Adrenal gland (tissue), 9 donors: ENCODE measurements at regions not wholly inside any gene's neighbourhood (a gene's known extent, or its start where the extent isn't known, plus 50 kb on each side); places are given as distances from the start of the nearest gene placed in this dataset.

ENCODE experiments used
- DNase-seq, 7 donors: peaks; one replicate each; pipeline ENCODE4 v3.0.0-alpha.2; 2019 to 2020
- H3K27ac ChIP-seq, 5 donors: fragments of 200-600 bp; sonication (generic) in 4 of 5; 1 replicate in 3 of 5; 2 replicates in 2 of 5; pipeline versions ENCODE4 v1.5.1 to v1.8.0; 2016 to 2020; ENCODE audit warnings: mild to moderate bottlenecking in 1 of 5
- H3K27me3 ChIP-seq: fragments of 200-600 bp; 2 replicates; pipeline ENCODE4 v1.8.0; 2021
- H3K36me3 ChIP-seq, 2 donors: fragments of 200-600 bp; replicated peaks in 1 of 2; 1 replicate in 1 of 2; 2 replicates in 1 of 2; pipeline versions ENCODE4 v1.5.1 to v1.8.0; 2018 to 2022
- H3K4me1 ChIP-seq, 2 donors: fragments of 200-600 bp; replicated peaks in 1 of 2; 1 replicate in 1 of 2; 2 replicates in 1 of 2; pipeline versions ENCODE4 v1.5.1 to v1.8.0; 2018 to 2021
- H3K4me3 ChIP-seq, 4 donors: fragments of 200-600 bp; sonication (generic) in 3 of 4; one replicate each; pipeline ENCODE4 v1.5.1; 2016 to 2018
- H3K9me3 ChIP-seq, 3 donors: fragments of 200-600 bp; sonication (generic) in 1 of 3; replicated peaks in 1 of 3; 1 replicate in 2 of 3; 2 replicates in 1 of 3; pipeline versions ENCODE4 v1.5.1 to v1.8.0; 2016 to 2021
- POLR2A ChIP-seq, 2 donors: fragments of 450-650 bp; IDR thresholded peaks; one replicate each; pipeline ENCODE4 v1.6.1; 2017; ENCODE audit warnings: antibody characterized with exemption in 2 of 2, mild to moderate bottlenecking in 2 of 2, moderate library complexity in 1 of 2
- WGBS, 4 donors: extraction: QIAGEN DNeasy Blood & Tissue Kit in 2 of 4; methylation state at CpG; one replicate each; pipeline versions ENCODE4 v1.1.5 to v1.1.7; 2013 to 2017; 5-methylcytosine and 5-hydroxymethylcytosine counted together
- intact Hi-C, 2 donors: fragments of 100-400 bp; cut with DNase I; formaldehyde crosslinking; loops; one replicate each; pipeline versions ENCODE4 v1.14.1 to v1.15.0; 2022 to 2023
- TF ChIP-seq, protein P1 (sequence below), 6 experiments: fragments of 450-650 bp in 4 of 6; fragments of 200-600 bp in 2 of 6; sonication (generic) in 1 of 6; IDR thresholded peaks; 1 replicate in 5 of 6; 2 replicates in 1 of 6; pipeline versions ENCODE4 v1.5.1 to v1.8.0; 2016 to 2021; ENCODE audit warnings: antibody characterized with exemption in 6 of 6, mild to moderate bottlenecking in 2 of 6, moderate library complexity in 1 of 6
- donor health status: healthy with polysubstance abuse.
- donor health status: Bipolar disorder and iron deficiency.
- donor health status: DM: yes; HTN: yes; CAD: no.
- donor health status: DM: no; HTN: no; CAD: no.
- donor health status: DM: no; HTN: no; CAD: no.

DNA sequence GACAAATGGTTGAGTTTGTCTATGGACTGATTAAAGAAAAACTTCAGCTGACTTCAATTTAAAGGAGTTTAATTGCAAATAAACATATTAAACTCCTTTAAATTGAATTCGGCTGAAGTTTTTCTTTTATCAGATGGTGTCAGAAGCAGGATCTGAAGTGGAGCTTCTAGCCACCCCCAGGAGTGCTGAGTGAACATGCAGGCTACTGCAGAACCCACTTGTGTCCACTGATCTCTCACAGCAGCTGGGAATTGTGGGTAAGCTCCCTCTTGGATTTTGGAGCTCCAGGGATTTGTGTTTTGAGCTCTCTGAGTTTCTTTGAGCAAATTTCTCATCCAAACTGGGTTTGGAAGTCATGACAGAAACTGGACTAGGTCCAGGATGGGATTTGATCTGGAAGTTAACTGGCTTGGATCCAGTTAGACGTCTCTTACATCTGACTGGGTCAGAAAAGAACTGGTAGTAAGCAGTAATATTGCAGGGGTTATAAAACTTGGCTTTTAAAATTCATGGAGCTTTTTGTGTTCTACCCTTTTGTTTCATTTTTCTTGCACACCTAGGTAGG is 95.8 kb upstream of the UST start:
- Histone ChIP-seq H3K4me3 (no peak overlapping the region), H3K9me3 (no peaks in the 10 kb centered on the region), H3K36me3 (no peaks in the 10 kb centered on the region), H3K27me3 (no peaks in the 10 kb centered on the region), H3K27ac (no peak overlapping the region), H3K4me1 (no peaks in the 10 kb centered on the region)
- intact Hi-C loops = no loop called here
- DNase-seq = no peak
- 49 to 52% (median 50%) methylated on average over 2 of the region's 2 CpGs for WGBS, 4 donors
- TF ChIP-seq, protein P1, sequence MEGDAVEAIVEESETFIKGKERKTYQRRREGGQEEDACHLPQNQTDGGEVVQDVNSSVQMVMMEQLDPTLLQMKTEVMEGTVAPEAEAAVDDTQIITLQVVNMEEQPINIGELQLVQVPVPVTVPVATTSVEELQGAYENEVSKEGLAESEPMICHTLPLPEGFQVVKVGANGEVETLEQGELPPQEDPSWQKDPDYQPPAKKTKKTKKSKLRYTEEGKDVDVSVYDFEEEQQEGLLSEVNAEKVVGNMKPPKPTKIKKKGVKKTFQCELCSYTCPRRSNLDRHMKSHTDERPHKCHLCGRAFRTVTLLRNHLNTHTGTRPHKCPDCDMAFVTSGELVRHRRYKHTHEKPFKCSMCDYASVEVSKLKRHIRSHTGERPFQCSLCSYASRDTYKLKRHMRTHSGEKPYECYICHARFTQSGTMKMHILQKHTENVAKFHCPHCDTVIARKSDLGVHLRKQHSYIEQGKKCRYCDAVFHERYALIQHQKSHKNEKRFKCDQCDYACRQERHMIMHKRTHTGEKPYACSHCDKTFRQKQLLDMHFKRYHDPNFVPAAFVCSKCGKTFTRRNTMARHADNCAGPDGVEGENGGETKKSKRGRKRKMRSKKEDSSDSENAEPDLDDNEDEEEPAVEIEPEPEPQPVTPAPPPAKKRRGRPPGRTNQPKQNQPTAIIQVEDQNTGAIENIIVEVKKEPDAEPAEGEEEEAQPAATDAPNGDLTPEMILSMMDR (IDR thresholded peaks at IDR 0.05) = no peak

DNA sequence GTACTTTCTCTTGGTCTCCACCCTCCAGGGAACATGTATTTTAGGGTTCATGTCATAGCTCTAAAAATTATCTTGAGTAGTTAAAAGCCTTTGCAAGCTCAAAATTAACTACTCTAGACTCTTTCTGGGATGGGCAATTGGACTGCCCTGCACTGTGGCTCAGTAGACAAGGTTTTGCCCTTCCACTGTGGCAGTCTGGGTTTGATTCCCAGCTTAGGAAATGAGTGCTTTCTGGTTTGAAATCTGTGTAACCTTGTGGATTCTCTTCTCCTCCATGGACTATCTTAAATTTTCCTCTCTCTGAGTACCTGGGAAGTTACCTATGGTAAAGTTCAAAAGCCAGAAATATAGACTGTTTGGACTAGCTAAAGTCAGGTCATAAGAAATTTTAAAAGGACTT is 94.6 kb upstream of the UST start:
- H3K36me3 ChIP-seq = no peaks in the 10 kb centered on the region
- no peak for DNase-seq
- TF ChIP-seq, protein P1 (IDR thresholded peaks at IDR 0.05) = no peak
- no peak for TF ChIP-seq POLR2A (IDR thresholded peaks at IDR 0.05)
- H3K4me1 ChIP-seq = no peaks in the 10 kb centered on the region
- no peaks in the 10 kb centered on the region for H3K9me3 ChIP-seq
- no peak overlapping the region for H3K27ac ChIP-seq
- no peaks in the 10 kb centered on the region for H3K27me3 ChIP-seq
- intact Hi-C loops = no loop called here
- no peak overlapping the region for H3K4me3 ChIP-seq

DNA sequence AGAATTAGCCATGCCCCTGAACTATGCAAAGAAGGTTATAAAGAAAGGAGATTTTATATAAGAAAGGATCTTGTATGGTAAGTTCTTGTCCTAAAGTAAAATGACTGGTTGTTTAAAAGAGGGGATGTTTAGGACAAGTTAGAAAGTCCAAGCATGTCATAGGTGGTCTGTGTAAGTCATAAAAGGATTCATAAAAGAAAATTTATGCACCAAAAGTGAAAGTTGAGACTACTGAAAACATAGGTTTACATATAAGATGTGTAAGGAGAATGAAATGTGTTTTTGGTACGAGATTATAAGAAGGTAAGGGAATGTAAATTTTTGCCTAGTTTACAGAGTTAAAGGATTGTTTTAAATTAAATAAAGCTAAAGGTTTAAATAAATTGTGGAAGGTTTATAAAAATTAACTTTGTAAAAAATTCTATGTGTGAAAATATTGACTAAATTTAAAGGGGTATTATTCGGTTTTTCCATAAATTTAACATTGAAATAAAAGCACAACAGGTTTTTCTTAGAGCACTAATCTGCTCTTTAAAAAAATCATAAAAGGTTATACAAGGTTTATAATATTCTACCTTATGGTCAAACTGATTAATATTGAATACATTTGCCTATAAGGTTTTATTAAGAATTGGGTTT is 93.6 kb upstream of the UST start:
- no peaks in the 10 kb centered on the region for H3K27me3 ChIP-seq
- 52 to 57% (median 56%) methylated on average over 2 of the region's 2 CpGs for WGBS, 4 donors
- H3K4me3 ChIP-seq = no peak overlapping the region
- no peak for DNase-seq
- no peak for TF ChIP-seq POLR2A (IDR thresholded peaks at IDR 0.05)
- no peaks in the 10 kb centered on the region for H3K4me1 ChIP-seq
- H3K36me3 ChIP-seq = no peaks in the 10 kb centered on the region
- H3K9me3 ChIP-seq = no peaks in the 10 kb centered on the region
- intact Hi-C loops = no loop called here
- no peak overlapping the region for H3K27ac ChIP-seq

DNA sequence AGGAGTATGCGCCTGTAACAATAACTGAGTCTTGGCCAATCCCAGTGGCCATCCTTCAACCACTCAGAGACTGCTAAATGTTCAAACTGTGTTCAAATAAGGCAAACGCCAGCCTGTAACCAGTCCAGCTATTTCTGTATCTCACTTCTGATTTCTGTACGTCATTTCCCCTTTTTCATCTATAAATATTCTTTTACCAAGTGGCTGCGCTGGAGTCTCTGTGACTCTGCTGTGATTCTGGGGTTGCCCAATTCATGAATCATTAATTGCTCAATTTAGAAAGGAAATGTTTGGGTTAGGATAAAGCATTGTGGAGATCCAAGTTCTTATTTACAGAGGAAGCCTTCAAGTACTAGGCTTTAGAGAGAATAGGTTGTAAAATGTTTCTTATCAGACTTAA is 89.8 kb upstream of the UST start:
- Histone ChIP-seq H3K27ac (peak overlapping the region in 1 of 5 donors; percentile 24), H3K27me3 (no peaks in the 10 kb centered on the region), H3K36me3 (no peaks in the 10 kb centered on the region), H3K9me3 (peaks cover 0 to 4% (median 0%) of the 10 kb centered on the region in 3 donors), H3K4me3 (no peak overlapping the region), H3K4me1 (no peaks in the 10 kb centered on the region)
- 48 to 76% (median 67%) methylated on average over 4 of the region's 4 CpGs for WGBS, 4 donors
- intact Hi-C loops = no loop called here
- DNase-seq = peak in 2 of 7 donors; percentile 17 to 45
- no peak for TF ChIP-seq POLR2A (IDR thresholded peaks at IDR 0.05)
- TF ChIP-seq, protein P1 (IDR thresholded peaks at IDR 0.05) = no peak
